Sigmoid colon (tissue), 4 donors: ENCODE measurements at regions not wholly inside any gene's neighbourhood (a gene's known extent, or its start where the extent isn't known, plus 50 kb on each side); places are given as distances from the start of the nearest gene placed in this dataset.

Experiments
- CTCF ChIP-seq, 4 experiments: fragments of 450-650 bp in 3 of 4; fragments of 200-600 bp in 1 of 4; IDR thresholded peaks; one replicate each; pipeline ENCODE4 v1.5.1; 2016 to 2019; ENCODE audit warnings: antibody characterized with exemption in 4 of 4, mild to moderate bottlenecking in 3 of 4, moderate library complexity in 2 of 4
- EP300 ChIP-seq, 4 donors: sonication (generic); formaldehyde crosslinking; IDR thresholded peaks; one replicate each; pipeline ENCODE4 v1.6.1; 2017; ENCODE audit warnings: antibody characterized with exemption in 4 of 4
- POLR2A ChIP-seq, 2 donors: fragments of 450-650 bp; IDR thresholded peaks; one replicate each; pipeline ENCODE4 v1.6.1; 2016; ENCODE audit warnings: antibody characterized with exemption in 2 of 2, mild to moderate bottlenecking in 2 of 2, moderate library complexity in 2 of 2
- POLR2AphosphoS5 ChIP-seq, 4 donors: sonication (generic); formaldehyde crosslinking; IDR thresholded peaks; one replicate each; pipeline ENCODE4 v1.6.1; 2017; ENCODE audit warnings: antibody characterized with exemption in 4 of 4

- TF ChIP-seq CTCF (IDR thresholded peaks at IDR 0.05): no peak
- no peak for TF ChIP-seq EP300 (IDR thresholded peaks at IDR 0.05)
- TF ChIP-seq POLR2AphosphoS5 (IDR thresholded peaks at IDR 0.05): no peak
- TF ChIP-seq POLR2A (IDR thresholded peaks at IDR 0.05): no peak
These were observed 192.5 kb upstream of the RGPD4 start for GRCh38 chr2:107634172-107634571.
